ENCODE measurements at regions not wholly inside any gene's neighbourhood (a gene's known extent, or its start where the extent isn't known, plus 50 kb on each side); places are given as distances from the start of the nearest gene placed in this dataset.

- FAIRE-seq, result no peak
- TF ChIP-seq TAF1 (IDR thresholded peaks at IDR 0.05; ENCODE audit: low read depth, low read length) (no peak), PAX5 (IDR thresholded peaks at IDR 0.05; ENCODE audit: insufficient read depth, low read length, severe bottlenecking) (no peak), POLR2AphosphoS5 (IDR thresholded peaks at IDR 0.05; ENCODE audit: low read depth, low read length) (no peak), POU2F2 (IDR thresholded peaks at IDR 0.05; ENCODE audit: low read depth, low read length) (no peak), POLR2A (IDR thresholded peaks at IDR 0.05; ENCODE audit: low read depth, low read length) (no peak), SPI1 (IDR thresholded peaks at IDR 0.05; ENCODE audit: low read depth, low read length) (no peak)
- no peak for DNase-seq (ENCODE audit: insufficient read length, low spot score)
Observed at GRCh38 chr5:173765661-173766060, 122.5 kb upstream of the CPEB4 start.

GRCh38 chr5:173767574-173768266 lies 120.4 kb upstream of the CPEB4 start:
- TF ChIP-seq PAX5 (IDR thresholded peaks at IDR 0.05; ENCODE audit: insufficient read depth, low read length, severe bottlenecking) (no peak), TAF1 (IDR thresholded peaks at IDR 0.05; ENCODE audit: low read depth, low read length) (no peak), POLR2A (IDR thresholded peaks at IDR 0.05; ENCODE audit: low read depth, low read length) (no peak), SPI1 (IDR thresholded peaks at IDR 0.05; ENCODE audit: low read depth, low read length) (no peak), POLR2AphosphoS5 (IDR thresholded peaks at IDR 0.05; ENCODE audit: low read depth, low read length) (no peak), POU2F2 (IDR thresholded peaks at IDR 0.05; ENCODE audit: low read depth, low read length) (no peak)
- DNase-seq (ENCODE audit: insufficient read length, low spot score) (no peak), FAIRE-seq (no peak)

- FAIRE-seq, result no peak
- no peak for TF ChIP-seq PAX5 (IDR thresholded peaks at IDR 0.05; ENCODE audit: insufficient read depth, low read length, severe bottlenecking)
- no peak for TF ChIP-seq SPI1 (IDR thresholded peaks at IDR 0.05; ENCODE audit: low read depth, low read length)
- TF ChIP-seq TAF1 (IDR thresholded peaks at IDR 0.05; ENCODE audit: low read depth, low read length), result no peak
- TF ChIP-seq POLR2AphosphoS5 (IDR thresholded peaks at IDR 0.05; ENCODE audit: low read depth, low read length), result no peak
Observed at GRCh38 chr5:173768267-173768806, 119.8 kb upstream of the CPEB4 start.

GRCh38 chr5:173768891-173769290 lies 119.3 kb upstream of the CPEB4 start:
- FAIRE-seq (no peak), DNase-seq (ENCODE audit: insufficient read length, low spot score) (no peak)
- TF ChIP-seq POLR2AphosphoS5 (IDR thresholded peaks at IDR 0.05; ENCODE audit: low read depth, low read length) (no peak), PAX5 (IDR thresholded peaks at IDR 0.05; ENCODE audit: insufficient read depth, low read length, severe bottlenecking) (no peak), SPI1 (IDR thresholded peaks at IDR 0.05; ENCODE audit: low read depth, low read length) (no peak), TAF1 (IDR thresholded peaks at IDR 0.05; ENCODE audit: low read depth, low read length) (no peak), POU2F2 (IDR thresholded peaks at IDR 0.05; ENCODE audit: low read depth, low read length) (no peak), POLR2A (IDR thresholded peaks at IDR 0.05; ENCODE audit: low read depth, low read length) (no peak)

More at GRCh38 chr5:173768267-173768806, 119.8 kb upstream of the CPEB4 start:
- no peak for DNase-seq (ENCODE audit: insufficient read length, low spot score)

GRCh38 chr5:173770637-173771036 lies 117.5 kb upstream of the CPEB4 start:
- no peak for FAIRE-seq
- TF ChIP-seq POLR2AphosphoS5 (IDR thresholded peaks at IDR 0.05; ENCODE audit: low read depth, low read length) (no peak), POLR2A (IDR thresholded peaks at IDR 0.05; ENCODE audit: low read depth, low read length) (no peak), POU2F2 (IDR thresholded peaks at IDR 0.05; ENCODE audit: low read depth, low read length) (no peak), PAX5 (IDR thresholded peaks at IDR 0.05; ENCODE audit: insufficient read depth, low read length, severe bottlenecking) (no peak), TAF1 (IDR thresholded peaks at IDR 0.05; ENCODE audit: low read depth, low read length) (no peak), SPI1 (IDR thresholded peaks at IDR 0.05; ENCODE audit: low read depth, low read length) (no peak)
- DNase-seq (ENCODE audit: insufficient read length, low spot score), result no peak

- FAIRE-seq, result no peak
- TF ChIP-seq POLR2A (IDR thresholded peaks at IDR 0.05; ENCODE audit: low read depth, low read length) (no peak), POU2F2 (IDR thresholded peaks at IDR 0.05; ENCODE audit: low read depth, low read length) (no peak), TAF1 (IDR thresholded peaks at IDR 0.05; ENCODE audit: low read depth, low read length) (no peak), PAX5 (IDR thresholded peaks at IDR 0.05; ENCODE audit: insufficient read depth, low read length, severe bottlenecking) (no peak), SPI1 (IDR thresholded peaks at IDR 0.05; ENCODE audit: low read depth, low read length) (no peak), POLR2AphosphoS5 (IDR thresholded peaks at IDR 0.05; ENCODE audit: low read depth, low read length) (no peak)
- DNase-seq (ENCODE audit: insufficient read length, low spot score), result no peak
Observed at GRCh38 chr5:173771121-173771724, 116.9 kb upstream of the CPEB4 start.

- TF ChIP-seq SPI1 (IDR thresholded peaks at IDR 0.05; ENCODE audit: low read depth, low read length), result no peak
- no peak for TF ChIP-seq POLR2A (IDR thresholded peaks at IDR 0.05; ENCODE audit: low read depth, low read length)
- no peak for DNase-seq (ENCODE audit: insufficient read length, low spot score)
- no peak for FAIRE-seq
Observed at GRCh38 chr5:173771725-173772383, 116.3 kb upstream of the CPEB4 start.

GRCh38 chr5:173772384-173773059 lies 115.6 kb upstream of the CPEB4 start:
- DNase-seq (ENCODE audit: insufficient read length, low spot score) (no peak), FAIRE-seq (no peak)
- no peak for TF ChIP-seq PAX5 (IDR thresholded peaks at IDR 0.05; ENCODE audit: insufficient read depth, low read length, severe bottlenecking)
- no peak for TF ChIP-seq POLR2AphosphoS5 (IDR thresholded peaks at IDR 0.05; ENCODE audit: low read depth, low read length)
- no peak for TF ChIP-seq TAF1 (IDR thresholded peaks at IDR 0.05; ENCODE audit: low read depth, low read length)
- no peak for TF ChIP-seq POLR2A (IDR thresholded peaks at IDR 0.05; ENCODE audit: low read depth, low read length)
- no peak for TF ChIP-seq SPI1 (IDR thresholded peaks at IDR 0.05; ENCODE audit: low read depth, low read length)
- TF ChIP-seq POU2F2 (IDR thresholded peaks at IDR 0.05; ENCODE audit: low read depth, low read length), result no peak

- FAIRE-seq, result no peak
- DNase-seq (ENCODE audit: insufficient read length, low spot score), result no peak
- TF ChIP-seq PAX5 (IDR thresholded peaks at IDR 0.05; ENCODE audit: insufficient read depth, low read length, severe bottlenecking), result no peak
- TF ChIP-seq POLR2AphosphoS5 (IDR thresholded peaks at IDR 0.05; ENCODE audit: low read depth, low read length), result no peak
- no peak for TF ChIP-seq POLR2A (IDR thresholded peaks at IDR 0.05; ENCODE audit: low read depth, low read length)
- TF ChIP-seq SPI1 (IDR thresholded peaks at IDR 0.05; ENCODE audit: low read depth, low read length), result no peak
Observed at GRCh38 chr5:173774271-173774761, 113.8 kb upstream of the CPEB4 start.

Measured in GM12891 (cell line).